PC-3 (cell line): ENCODE measurements at regions not wholly inside any gene's neighbourhood (a gene's known extent, or its start where the extent isn't known, plus 50 kb on each side); places are given as distances from the start of the nearest gene placed in this dataset.

Experiments
- EZH2 ChIP-seq: fragments of 300-600 bp; sonication (generic); IDR thresholded peaks from one replicate; pipeline ENCODE4 v1.6.1; 2017; ENCODE audit warnings: antibody characterized with exemption, mild to moderate bottlenecking, low read length; ENCODE audit not compliant: unreplicated experiment
- EZH2phosphoT487 ChIP-seq: fragments of 300-600 bp; sonication (generic); IDR thresholded peaks from 2 replicates; pipeline ENCODE4 v1.6.1; 2018; ENCODE audit warnings: mild to moderate bottlenecking, antibody characterized with exemption, low read length, borderline replicate concordance
- TF ChIP-seq, protein P1 (sequence below): fragments of 300-600 bp; sonication (generic); conservative IDR thresholded peaks from 2 replicates; pipeline ENCODE4 v1.5.1; 2017; ENCODE audit warnings: antibody characterized with exemption, low read depth, mild to moderate bottlenecking, low read length

DNA sequence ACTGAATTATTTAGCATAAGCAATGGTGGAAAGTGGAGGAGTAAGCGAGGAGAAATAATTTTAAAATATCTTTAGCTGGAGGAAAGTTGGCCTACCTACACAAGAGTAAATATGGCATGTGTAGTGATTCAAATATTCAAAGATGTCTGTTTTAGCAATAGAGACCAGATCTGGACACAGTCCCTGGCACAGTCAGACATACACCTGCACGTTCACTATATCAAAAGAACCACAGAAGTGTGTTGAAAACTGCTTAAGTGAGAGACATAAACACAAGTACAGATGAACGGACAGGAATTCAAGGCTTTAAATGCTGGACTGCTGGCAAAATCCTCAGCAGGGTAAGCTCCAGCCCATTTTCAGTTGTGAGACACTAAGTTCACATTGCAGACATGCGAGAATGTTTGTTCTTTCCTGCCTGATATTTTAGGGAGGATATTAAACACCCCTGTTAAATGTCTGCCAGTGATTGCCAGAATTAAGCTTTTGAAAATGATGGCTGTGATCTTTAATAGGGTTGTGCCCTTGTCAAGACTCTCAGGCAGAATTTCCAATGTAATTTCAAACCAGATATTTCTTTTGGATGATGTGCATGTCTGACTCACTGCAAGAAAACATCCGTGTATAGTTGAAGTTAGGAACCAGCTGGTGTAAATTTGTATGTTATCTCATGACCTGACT lies 810.6 kb downstream of the TLE4 start:
- TF ChIP-seq EZH2phosphoT487, result no peak
- TF ChIP-seq EZH2, result no peak
- TF ChIP-seq, protein P1, sequence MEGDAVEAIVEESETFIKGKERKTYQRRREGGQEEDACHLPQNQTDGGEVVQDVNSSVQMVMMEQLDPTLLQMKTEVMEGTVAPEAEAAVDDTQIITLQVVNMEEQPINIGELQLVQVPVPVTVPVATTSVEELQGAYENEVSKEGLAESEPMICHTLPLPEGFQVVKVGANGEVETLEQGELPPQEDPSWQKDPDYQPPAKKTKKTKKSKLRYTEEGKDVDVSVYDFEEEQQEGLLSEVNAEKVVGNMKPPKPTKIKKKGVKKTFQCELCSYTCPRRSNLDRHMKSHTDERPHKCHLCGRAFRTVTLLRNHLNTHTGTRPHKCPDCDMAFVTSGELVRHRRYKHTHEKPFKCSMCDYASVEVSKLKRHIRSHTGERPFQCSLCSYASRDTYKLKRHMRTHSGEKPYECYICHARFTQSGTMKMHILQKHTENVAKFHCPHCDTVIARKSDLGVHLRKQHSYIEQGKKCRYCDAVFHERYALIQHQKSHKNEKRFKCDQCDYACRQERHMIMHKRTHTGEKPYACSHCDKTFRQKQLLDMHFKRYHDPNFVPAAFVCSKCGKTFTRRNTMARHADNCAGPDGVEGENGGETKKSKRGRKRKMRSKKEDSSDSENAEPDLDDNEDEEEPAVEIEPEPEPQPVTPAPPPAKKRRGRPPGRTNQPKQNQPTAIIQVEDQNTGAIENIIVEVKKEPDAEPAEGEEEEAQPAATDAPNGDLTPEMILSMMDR, result no peak
